ENCODE measurements at regions not wholly inside any gene's neighbourhood (a gene's known extent, or its start where the extent isn't known, plus 50 kb on each side); places are given as distances from the start of the nearest gene placed in this dataset.
"Not testable (repeated sequence)": the region's sequence is repeated elsewhere in the genome, so short reads cannot be mapped to it uniquely, and the experiment has no call there.

DNA sequence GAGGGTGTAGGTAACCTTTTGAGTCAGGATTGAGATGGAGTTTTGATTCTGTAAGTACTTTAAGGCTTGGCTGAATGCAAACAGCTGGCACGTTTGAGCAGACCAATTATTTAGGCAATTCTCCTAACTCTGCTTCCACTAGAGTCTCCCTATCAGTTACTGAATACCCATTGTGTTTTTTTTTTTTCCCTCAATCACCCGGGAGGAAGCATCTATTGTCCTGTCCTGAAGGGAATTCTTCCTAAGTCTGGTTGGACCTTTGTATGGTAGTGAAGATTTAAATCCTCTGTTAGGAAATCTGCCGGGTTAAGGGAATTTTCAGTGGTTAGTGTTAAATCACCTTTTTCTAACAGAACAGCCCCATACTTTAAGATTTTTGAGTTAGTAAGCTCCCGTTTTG lies 571.2 kb upstream of the USP24 start:
- Histone ChIP-seq H4K20me1 (ENCODE audit: insufficient read depth, low read length) (no peaks in the 10 kb centered on the region), H3K4me1 (ENCODE audit: insufficient read depth, low read length) (no peaks in the 10 kb centered on the region), H3K79me2 (ENCODE audit: insufficient read depth, low read length) (no peaks in the 10 kb centered on the region), H3K9me3 (ENCODE audit: low read length) (no peaks in the 10 kb centered on the region), H3K9ac (ENCODE audit: insufficient read depth, low read depth, low read length) (no peak overlapping the region), H3K36me3 (replicated peaks in 1 of 2; ENCODE audit: control insufficient read depth in 1 of 2, insufficient read depth in 2 of 2, low read length in 2 of 2) (no peaks in the 10 kb centered on the region), H3K4me2 (ENCODE audit: low read depth, low read length) (no peak overlapping the region), H3K27ac (ENCODE audit: extremely low read length, insufficient read depth, low read length) (no peak overlapping the region), H3K27me3 (ENCODE audit: control insufficient read depth in 1 of 2, insufficient read depth in 2 of 2, low read length in 2 of 2) (0 out of 5 replicates have a peak, but pooled peaks cover 0 to 2% of the 10 kb centered on the region in 2 experiments), H3K4me3 (replicated peaks in 1 of 3; ENCODE audit: insufficient read depth in 1 of 3, low read depth in 2 of 3, low read length in 3 of 3) (no peak overlapping the region), H2AFZ (ENCODE audit: low read length) (no peak overlapping the region)
- POLR2A ChIA-PET: no interaction called here
- no peak for FAIRE-seq
- no peak for ATAC-seq
- in situ Hi-C loops (cut with HindIII; ENCODE audit: extremely low pct_ligation_motif_present, low pct_unique_long_range_greater_than_20kb) (no loop called here), intact Hi-C loops (cut with micrococcal nuclease; ENCODE audit: unreplicated experiment) (no loop called here)
- DNase-seq (ENCODE audit: low spot score): no peak
- BruUV-seq (replicated peaks): no TSS peak
- TF ChIP-seq ZNF660 (CRISPR knock-in tag; IDR thresholded peaks at IDR 0.05; ENCODE audit: borderline replicate concordance, low read depth): no peak
- no peak for TF ChIP-seq U2AF1 (optimal IDR thresholded peaks at IDR 0.05; ENCODE audit: low read depth, low read length)
- TF ChIP-seq SNAPC2 (CRISPR knock-in tag; IDR thresholded peaks at IDR 0.05): no peak
- TF ChIP-seq SNAI1 (CRISPR knock-in tag; IDR thresholded peaks at IDR 0.05; ENCODE audit: borderline replicate concordance): no peak
- TF ChIP-seq ASH2L (IDR thresholded peaks at IDR 0.05; ENCODE audit: insufficient read length, low read depth, low read length): no peak
- TF ChIP-seq CBX1 (IDR thresholded peaks at IDR 0.05; ENCODE audit: low read depth): no peak
- TF ChIP-seq POGZ (CRISPR knock-in tag; IDR thresholded peaks at IDR 0.05): no peak
- TF ChIP-seq, protein P1, sequence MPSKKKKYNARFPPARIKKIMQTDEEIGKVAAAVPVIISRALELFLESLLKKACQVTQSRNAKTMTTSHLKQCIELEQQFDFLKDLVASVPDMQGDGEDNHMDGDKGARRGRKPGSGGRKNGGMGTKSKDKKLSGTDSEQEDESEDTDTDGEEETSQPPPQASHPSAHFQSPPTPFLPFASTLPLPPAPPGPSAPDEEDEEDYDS (CRISPR knock-in tag; IDR thresholded peaks at IDR 0.05): no peak
- TF ChIP-seq, protein P2, sequence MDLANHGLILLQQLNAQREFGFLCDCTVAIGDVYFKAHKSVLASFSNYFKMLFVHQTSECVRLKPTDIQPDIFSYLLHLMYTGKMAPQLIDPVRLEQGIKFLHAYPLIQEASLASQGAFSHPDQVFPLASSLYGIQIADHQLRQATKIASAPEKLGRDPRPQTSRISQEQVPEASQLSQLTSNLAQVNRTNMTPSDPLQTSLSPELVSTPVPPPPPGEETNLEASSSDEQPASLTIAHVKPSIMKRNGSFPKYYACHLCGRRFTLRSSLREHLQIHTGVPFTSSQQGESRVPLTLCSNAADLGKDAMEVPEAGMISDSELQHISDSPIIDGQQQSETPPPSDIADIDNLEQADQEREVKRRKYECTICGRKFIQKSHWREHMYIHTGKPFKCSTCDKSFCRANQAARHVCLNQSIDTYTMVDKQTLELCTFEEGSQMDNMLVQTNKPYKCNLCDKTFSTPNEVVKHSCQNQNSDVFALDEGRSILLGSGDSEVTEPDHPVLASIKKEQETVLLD (CRISPR knock-in tag; IDR thresholded peaks at IDR 0.05; ENCODE audit: low read depth): no peak
- TF ChIP-seq, protein P3, sequence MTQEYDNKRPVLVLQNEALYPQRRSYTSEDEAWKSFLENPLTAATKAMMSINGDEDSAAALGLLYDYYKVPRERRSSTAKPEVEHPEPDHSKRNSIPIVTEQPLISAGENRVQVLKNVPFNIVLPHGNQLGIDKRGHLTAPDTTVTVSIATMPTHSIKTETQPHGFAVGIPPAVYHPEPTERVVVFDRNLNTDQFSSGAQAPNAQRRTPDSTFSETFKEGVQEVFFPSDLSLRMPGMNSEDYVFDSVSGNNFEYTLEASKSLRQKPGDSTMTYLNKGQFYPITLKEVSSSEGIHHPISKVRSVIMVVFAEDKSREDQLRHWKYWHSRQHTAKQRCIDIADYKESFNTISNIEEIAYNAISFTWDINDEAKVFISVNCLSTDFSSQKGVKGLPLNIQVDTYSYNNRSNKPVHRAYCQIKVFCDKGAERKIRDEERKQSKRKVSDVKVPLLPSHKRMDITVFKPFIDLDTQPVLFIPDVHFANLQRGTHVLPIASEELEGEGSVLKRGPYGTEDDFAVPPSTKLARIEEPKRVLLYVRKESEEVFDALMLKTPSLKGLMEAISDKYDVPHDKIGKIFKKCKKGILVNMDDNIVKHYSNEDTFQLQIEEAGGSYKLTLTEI (CRISPR knock-in tag; conservative IDR thresholded peaks at IDR 0.05): no peak
- no peak for TF ChIP-seq ZNF773 (CRISPR knock-in tag; IDR thresholded peaks at IDR 0.05; ENCODE audit: borderline replicate concordance)
- CTCF ChIA-PET (ENCODE audit: low intra/inter-chr PET ratio, low total read pairs): no interaction called here
- 4% methylated on average over 4 of the region's 4 CpGs for WGBS (ENCODE audit: low lambda C conversion rate)

DNA sequence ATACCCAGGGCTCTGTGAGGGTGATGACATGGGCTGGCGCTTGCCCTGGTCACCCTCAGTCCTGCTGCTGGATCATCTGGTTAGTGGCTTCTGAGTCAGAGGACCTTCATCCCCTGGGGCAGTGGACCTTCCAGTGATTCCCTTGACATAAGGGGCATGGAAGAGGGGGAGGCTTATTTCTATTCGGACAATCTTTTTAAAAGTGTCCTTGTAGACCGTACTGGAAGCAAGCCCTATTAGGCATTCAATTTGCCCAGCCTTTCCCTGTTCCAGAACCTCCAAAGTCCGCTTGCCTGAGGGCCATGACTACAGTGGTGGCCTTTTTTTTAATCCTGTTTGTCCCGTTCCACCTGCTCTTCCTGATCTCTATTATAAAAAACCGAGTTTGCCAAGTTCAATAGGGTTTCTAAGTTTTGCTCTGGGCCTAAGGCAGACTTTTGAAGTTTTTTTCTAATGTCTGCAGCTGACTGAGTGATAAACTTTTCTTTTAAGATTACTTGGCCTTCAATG lies 569.8 kb upstream of the USP24 start:
- intact Hi-C loops (cut with micrococcal nuclease; ENCODE audit: unreplicated experiment); H3K4me2 ChIP-seq (ENCODE audit: low read depth, low read length); CTCF ChIA-PET (ENCODE audit: low intra/inter-chr PET ratio, low total read pairs); BruUV-seq (replicated peaks); H3K79me2 ChIP-seq (ENCODE audit: insufficient read depth, low read length); DNase-seq (ENCODE audit: low spot score); FAIRE-seq; H3K4me1 ChIP-seq (ENCODE audit: insufficient read depth, low read length); H2AFZ ChIP-seq (ENCODE audit: low read length); H3K27me3 ChIP-seq (ENCODE audit: control insufficient read depth in 1 of 2, insufficient read depth in 2 of 2, low read length in 2 of 2); ATAC-seq; H3K27ac ChIP-seq (ENCODE audit: extremely low read length, insufficient read depth, low read length); H4K20me1 ChIP-seq (ENCODE audit: insufficient read depth, low read length); in situ Hi-C loops (cut with HindIII; ENCODE audit: extremely low pct_ligation_motif_present, low pct_unique_long_range_greater_than_20kb); H3K36me3 ChIP-seq (replicated peaks in 1 of 2; ENCODE audit: control insufficient read depth in 1 of 2, insufficient read depth in 2 of 2, low read length in 2 of 2); H3K9me3 ChIP-seq (ENCODE audit: low read length); POLR2A ChIA-PET; H3K9ac ChIP-seq (ENCODE audit: insufficient read depth, low read depth, low read length); H3K4me3 ChIP-seq (replicated peaks in 1 of 3; ENCODE audit: insufficient read depth in 1 of 3, low read depth in 2 of 3, low read length in 3 of 3): not testable (repeated sequence)
- 42% methylated on average over 5 of the region's 6 CpGs for WGBS (ENCODE audit: low lambda C conversion rate)
